Heart left ventricle (tissue), 16 donors: ENCODE measurements at regions not wholly inside any gene's neighbourhood (a gene's known extent, or its start where the extent isn't known, plus 50 kb on each side); places are given as distances from the start of the nearest gene placed in this dataset.

Experiments
- ATAC-seq, 4 donors: fragments of 200-7000 bp; cut with Tn5 transposase; one replicate each; pipeline ENCODE4 v1.9.1; 2020 to 2022; ENCODE audit warnings: moderate library complexity in 4 of 4, mild to moderate bottlenecking in 3 of 4, moderate number of reproducible peaks in 1 of 4
- DNase-seq, 5 donors: peaks; one replicate each; pipeline ENCODE4 v3.0.0-alpha.2; 2020
- H3K27ac ChIP-seq, 12 donors: fragments of 200-600 bp; sonication (generic) in 4 of 12; one replicate each; pipeline versions ENCODE4 v1.5.0 to v1.8.0; 2016 to 2022; ENCODE audit warnings: mild to moderate bottlenecking in 2 of 12
- H3K27me3 ChIP-seq, 9 donors: fragments of 200-600 bp; sonication (generic) in 2 of 9; one replicate each; pipeline versions ENCODE4 v1.5.1 to v1.8.0; 2016 to 2022; ENCODE audit warnings: mild to moderate bottlenecking in 3 of 9
- H3K36me3 ChIP-seq, 9 donors: fragments of 200-600 bp; sonication (generic) in 2 of 9; one replicate each; pipeline versions ENCODE4 v1.5.0 to v1.8.0; 2018 to 2022; ENCODE audit warnings: mild to moderate bottlenecking in 2 of 9
- H3K4me1 ChIP-seq, 12 donors: fragments of 200-600 bp; sonication (generic) in 4 of 12; one replicate each; pipeline versions ENCODE4 v1.5.0 to v1.8.0; 2016 to 2022; ENCODE audit warnings: mild to moderate bottlenecking in 3 of 12
- H3K4me3 ChIP-seq, 12 donors: fragments of 200-600 bp; sonication (generic) in 4 of 12; one replicate each; pipeline versions ENCODE4 v1.5.0 to v1.8.0; 2017 to 2022; ENCODE audit warnings: mild to moderate bottlenecking in 9 of 12, moderate library complexity in 4 of 12
- H3K9me3 ChIP-seq, 12 donors: fragments of 200-600 bp; sonication (generic) in 4 of 12; one replicate each; pipeline versions ENCODE4 v1.5.0 to v1.8.0; 2016 to 2022; ENCODE audit warnings: mild to moderate bottlenecking in 1 of 12
- POLR2A ChIP-seq, 2 donors: fragments of 450-650 bp; IDR thresholded peaks; one replicate each; pipeline ENCODE4 v1.6.1; 2017; ENCODE audit warnings: antibody characterized with exemption in 2 of 2, mild to moderate bottlenecking in 2 of 2, moderate library complexity in 2 of 2
- WGBS, 4 donors: extraction: QIAGEN DNeasy Blood & Tissue Kit in 2 of 4; methylation state at CpG; one replicate each; pipeline versions ENCODE4 v1.1.5 to v1.1.7; 2013 to 2018; 5-methylcytosine and 5-hydroxymethylcytosine counted together
- intact Hi-C, 10 donors: fragments of 100-400 bp; cut with DNase I; formaldehyde crosslinking; loops; one replicate each; pipeline versions ENCODE4 v1.11.1 to v1.14.2; 2022
- TF ChIP-seq, protein P1 (sequence below), 12 donors: fragments of 200-600 bp; sonication (generic) in 4 of 12; IDR thresholded peaks; one replicate each; pipeline versions ENCODE4 v1.5.0 to v1.8.0; 2018 to 2022; ENCODE audit warnings: antibody characterized with exemption in 12 of 12, mild to moderate bottlenecking in 5 of 12
- donor health status: ischemic (EF 13 %, LVEDD 7.1; RV severe dilation, severe dysfunction).
- donor health status: healthy with polysubstance abuse.
- donor health status: DM: no; HTN: yes; CAD: no.
- donor health status: DM: no; HTN: no; CAD: no.
- donor health status: ischemic (EF 25% LVEDD 6.9; RV normal size, moderate dysfunction).
- donor health status: ischemic (EF 25% LVEDD 5.7; RV mildly dilated, moderate dysfunction).
- donor health status: healthy.
- donor health status: DM: yes; HTN: yes; CAD: no.
- donor health status: ischemic (EF 35%, LVEDD 5.7; RV mildly dilated, moderate dysfunction).
- donor health status: nonischemic (EF 11% LVEDD 7.7; RV severe dilation, severe dysfunction).
- donor health status: DM: yes; HTN: yes; CAD: no.
- donor health status: PGD.
- donor health status: ischemic (EF 29% LVEDD 5.4; RV normal size, mild dysfunction).
- donor health status: nonischemic (EF 23%, LVEDD 6.1; RV moderate dilation, normal function).

GRCh38 chr2:3132966-3133365 is 244.7 kb downstream of the EIPR1 start:
- intact Hi-C loops: no loop called here

DNA sequence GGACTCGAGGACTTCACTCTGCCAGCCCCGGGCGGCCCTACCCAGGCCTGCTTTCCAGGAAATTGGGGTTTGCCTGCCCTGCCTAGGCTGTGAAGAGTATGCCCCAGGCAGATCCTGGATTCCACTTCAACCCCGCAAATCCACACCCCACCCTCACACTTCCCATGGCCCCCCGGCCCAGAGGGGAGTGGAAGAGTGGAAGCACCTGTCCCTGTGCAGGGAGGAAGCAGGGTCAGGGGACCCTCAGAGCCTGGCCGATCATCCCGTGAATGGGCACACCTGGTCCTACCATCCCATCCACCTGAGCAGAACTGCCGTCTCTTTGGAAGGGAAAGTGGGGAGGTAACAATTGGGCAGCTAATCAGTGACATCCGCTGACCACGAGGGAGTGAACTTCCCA is 245.2 kb downstream of the EIPR1 start:
- 62 to 92% (median 86%) methylated on average over 4 to 10 of the region's 10 CpGs for WGBS, 4 donors
- TF ChIP-seq, protein P1, sequence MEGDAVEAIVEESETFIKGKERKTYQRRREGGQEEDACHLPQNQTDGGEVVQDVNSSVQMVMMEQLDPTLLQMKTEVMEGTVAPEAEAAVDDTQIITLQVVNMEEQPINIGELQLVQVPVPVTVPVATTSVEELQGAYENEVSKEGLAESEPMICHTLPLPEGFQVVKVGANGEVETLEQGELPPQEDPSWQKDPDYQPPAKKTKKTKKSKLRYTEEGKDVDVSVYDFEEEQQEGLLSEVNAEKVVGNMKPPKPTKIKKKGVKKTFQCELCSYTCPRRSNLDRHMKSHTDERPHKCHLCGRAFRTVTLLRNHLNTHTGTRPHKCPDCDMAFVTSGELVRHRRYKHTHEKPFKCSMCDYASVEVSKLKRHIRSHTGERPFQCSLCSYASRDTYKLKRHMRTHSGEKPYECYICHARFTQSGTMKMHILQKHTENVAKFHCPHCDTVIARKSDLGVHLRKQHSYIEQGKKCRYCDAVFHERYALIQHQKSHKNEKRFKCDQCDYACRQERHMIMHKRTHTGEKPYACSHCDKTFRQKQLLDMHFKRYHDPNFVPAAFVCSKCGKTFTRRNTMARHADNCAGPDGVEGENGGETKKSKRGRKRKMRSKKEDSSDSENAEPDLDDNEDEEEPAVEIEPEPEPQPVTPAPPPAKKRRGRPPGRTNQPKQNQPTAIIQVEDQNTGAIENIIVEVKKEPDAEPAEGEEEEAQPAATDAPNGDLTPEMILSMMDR (IDR thresholded peaks at IDR 0.05): no peak
- peaks cover 0 to 16% (median 0%) of the 10 kb centered on the region in 9 donors for H3K27me3 ChIP-seq

More at GRCh38 chr2:3132966-3133365, 244.7 kb downstream of the EIPR1 start:
- Histone ChIP-seq H3K9me3 (peaks cover 0 to 10% (median 0%) of the 10 kb centered on the region in 12 donors), H3K4me1 (peaks cover 0 to 4% (median 0%) of the 10 kb centered on the region in 12 donors), H3K27ac (no peak overlapping the region), H3K27me3 (peaks cover 0 to 16% (median 0%) of the 10 kb centered on the region in 9 donors), H3K36me3 (no peaks in the 10 kb centered on the region), H3K4me3 (no peak overlapping the region)
- DNase-seq: no peak
- TF ChIP-seq, protein P1 (IDR thresholded peaks at IDR 0.05): no peak
- no peak for TF ChIP-seq POLR2A (IDR thresholded peaks at IDR 0.05)
- no peak for ATAC-seq
- WGBS, 4 donors: 70 to 75% (median 72%) methylated on average over 11 of the region's 11 CpGs

DNA sequence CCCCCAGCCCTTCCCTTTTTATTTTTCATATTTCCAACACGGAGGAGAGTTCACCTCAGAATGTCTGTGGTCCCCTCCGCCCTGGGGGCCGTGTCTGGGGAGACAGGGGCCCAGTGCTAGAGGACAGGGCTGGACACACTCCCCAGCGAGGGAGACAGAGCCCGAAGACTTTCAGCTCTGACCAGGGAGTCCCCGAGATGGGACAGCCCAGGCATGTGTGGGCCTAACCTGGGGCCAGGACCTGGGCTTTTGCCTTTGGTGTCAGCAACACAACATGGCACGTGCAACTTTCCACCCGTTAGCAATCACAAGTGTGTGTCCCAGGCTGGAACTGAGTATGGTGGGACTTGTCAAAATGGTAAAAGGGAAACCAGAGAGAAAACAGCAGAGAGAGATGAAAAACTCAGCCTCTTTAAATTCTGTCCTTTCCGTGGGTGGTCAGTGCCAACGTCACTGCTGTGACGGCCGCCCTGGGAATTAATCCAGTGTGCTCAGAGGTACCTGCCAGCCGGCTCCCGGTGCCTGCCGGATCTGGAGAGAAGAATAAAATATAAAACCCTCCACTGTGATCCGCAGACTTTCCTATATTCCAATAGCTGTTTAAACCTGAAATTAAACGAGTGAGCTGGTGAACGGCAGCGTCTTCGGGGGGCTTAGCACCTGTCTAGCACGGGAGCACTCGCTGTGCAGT is 245.8 kb downstream of the EIPR1 start:
- WGBS, 4 donors: 67 to 74% (median 72%) methylated on average over 21 to 22 of the region's 22 CpGs

More for the DNA sequence above, 245.2 kb downstream of the EIPR1 start:
- H3K9me3 ChIP-seq: peaks cover 0 to 10% (median 0%) of the 10 kb centered on the region in 12 donors
- ATAC-seq (no peak), DNase-seq (no peak)
- no peaks in the 10 kb centered on the region for H3K36me3 ChIP-seq
- H3K4me1 ChIP-seq: peaks cover 0 to 6% (median 0%) of the 10 kb centered on the region in 12 donors
- H3K27ac ChIP-seq: no peak overlapping the region
- no peak overlapping the region for H3K4me3 ChIP-seq
- intact Hi-C loops: no loop called here

More for the DNA sequence above, 245.8 kb downstream of the EIPR1 start:
- DNase-seq (no peak), ATAC-seq (peak in 1 of 4 donors; percentile 31)
- no peak overlapping the region for H3K27ac ChIP-seq
- H3K4me1 ChIP-seq: peaks cover 0 to 12% (median 2%) of the 10 kb centered on the region in 12 donors
- no peak for TF ChIP-seq POLR2A (IDR thresholded peaks at IDR 0.05)
- TF ChIP-seq, protein P1 (IDR thresholded peaks at IDR 0.05): no peak
- H3K27me3 ChIP-seq: peaks cover 0 to 16% (median 0%) of the 10 kb centered on the region in 9 donors
- peaks cover 0 to 10% (median 0%) of the 10 kb centered on the region in 12 donors for H3K9me3 ChIP-seq
- intact Hi-C loops: no loop called here
- no peaks in the 10 kb centered on the region for H3K36me3 ChIP-seq
- no peak overlapping the region for H3K4me3 ChIP-seq
